WTC11 (cell line): ENCODE measurements at regions not wholly inside any gene's neighbourhood (a gene's known extent, or its start where the extent isn't known, plus 50 kb on each side); places are given as distances from the start of the nearest gene placed in this dataset.

ENCODE experiments used
- ATAC-seq: fragments of 200-7000 bp; cut with Tn5 transposase; 2 replicates; pipeline ENCODE4 v1.10.0; 2021; ENCODE audit warnings: mild to moderate bottlenecking, moderate library complexity
- CTCF ChIA-PET: fragments of 300-600 bp; sonication (Branson Sonifier 250); formaldehyde crosslinking; loops from one replicate; lab custom pipeline; 2021; ENCODE audit warnings: antibody characterized with exemption; lab: Charles Lee
- POLR2A ChIA-PET: fragments of 350-600 bp; sonication (Branson Sonifier 250); formaldehyde crosslinking; loops from one replicate; lab custom pipeline; 2021; ENCODE audit warnings: antibody characterized with exemption; lab: Charles Lee
- DNase-seq: peaks from one replicate; pipeline ENCODE4 v3.0.0; 2021; ENCODE audit warnings: low spot score
- H3K27ac Mint-ChIP-seq: 2 replicates; pipeline ENCODE4 v1.8.0; 2021; ENCODE audit warnings: mixed read lengths
- H3K27me3 Mint-ChIP-seq: 2 replicates; pipeline ENCODE4 v1.8.0; 2021; ENCODE audit warnings: low read depth, mild to moderate bottlenecking, moderate library complexity, mixed read lengths
- H3K36me3 Mint-ChIP-seq: 2 replicates; pipeline ENCODE4 v1.8.0; 2021; ENCODE audit warnings: mixed read lengths
- H3K4me1 Mint-ChIP-seq: 2 replicates; pipeline ENCODE4 v1.8.0; 2022; ENCODE audit warnings: mixed read lengths
- H3K4me3 Mint-ChIP-seq: 2 replicates; pipeline ENCODE4 v1.8.0; 2021; ENCODE audit warnings: mild to moderate bottlenecking, moderate library complexity, mixed read lengths
- H3K9me3 Mint-ChIP-seq: 2 replicates; pipeline ENCODE4 v1.8.0; 2021; ENCODE audit warnings: mixed read lengths
- GABPB1 ChIP-seq: sonication (generic); formaldehyde crosslinking; IDR thresholded peaks from 2 replicates; pipeline ENCODE4 v1.8.1; 2023; ENCODE audit warnings: mild to moderate bottlenecking, missing genetic modification reagents
- GRHL2 ChIP-seq: fragments of 250-450 bp; sonication (Bioruptor Pico); IDR thresholded peaks from 2 replicates; pipeline ENCODE4 v1.8.0; 2022; ENCODE audit warnings: mild to moderate bottlenecking, moderate library complexity; ENCODE audit not compliant: insufficient replicate concordance, severe bottlenecking
- NR2C2 ChIP-seq: sonication (generic); formaldehyde crosslinking; IDR thresholded peaks from 2 replicates; pipeline ENCODE4 v1.8.0; 2022; ENCODE audit warnings: mild to moderate bottlenecking, missing genetic modification reagents
- OVOL2 ChIP-seq: fragments of 250-450 bp; sonication (Bioruptor Pico); IDR thresholded peaks from 2 replicates; pipeline ENCODE4 v1.9.0; 2021; ENCODE audit warnings: mild to moderate bottlenecking, borderline replicate concordance
- PRRX2 ChIP-seq: fragments of 250-450 bp; sonication (Bioruptor Pico); IDR thresholded peaks from 2 replicates; pipeline ENCODE4 v1.8.0; 2021; ENCODE audit warnings: mild to moderate bottlenecking
- SOX15 ChIP-seq: fragments of 250-450 bp; sonication (Bioruptor Pico); IDR thresholded peaks from 2 replicates; pipeline ENCODE4 v1.9.0; 2021; ENCODE audit warnings: mild to moderate bottlenecking
- TCF7 ChIP-seq: sonication (generic); formaldehyde crosslinking; IDR thresholded peaks from 2 replicates; pipeline ENCODE4 v1.8.0; 2022; ENCODE audit warnings: mild to moderate bottlenecking, low read depth, missing genetic modification reagents, moderate library complexity
- TEAD1 ChIP-seq: sonication (generic); formaldehyde crosslinking; IDR thresholded peaks from 2 replicates; pipeline ENCODE4 v1.8.0; 2022; ENCODE audit warnings: mild to moderate bottlenecking, missing genetic modification reagents
- ZNF138 ChIP-seq: sonication (generic); formaldehyde crosslinking; conservative IDR thresholded peaks from 2 replicates; pipeline ENCODE4 v1.8.1; 2022; ENCODE audit warnings: mild to moderate bottlenecking, moderate library complexity, missing genetic modification reagents
- ZNF396 ChIP-seq: fragments of 250-450 bp; sonication (Bioruptor Pico); IDR thresholded peaks from 2 replicates; pipeline ENCODE4 v1.8.0; 2021; ENCODE audit warnings: mild to moderate bottlenecking, moderate library complexity, borderline replicate concordance
- ZNF423 ChIP-seq: fragments of 250-450 bp; sonication (Bioruptor Pico); IDR thresholded peaks from 2 replicates; pipeline ENCODE4 v2.1.2; 2022; ENCODE audit warnings: mild to moderate bottlenecking, moderate library complexity
- TF ChIP-seq, protein P1 (sequence below): sonication (generic); formaldehyde crosslinking; IDR thresholded peaks from 2 replicates; pipeline ENCODE4 v1.8.0; 2022; ENCODE audit warnings: mild to moderate bottlenecking, missing genetic modification reagents
- TF ChIP-seq, protein P2 (sequence below): sonication (generic); formaldehyde crosslinking; IDR thresholded peaks from 2 replicates; pipeline ENCODE4 v1.8.0; 2023; ENCODE audit warnings: missing genetic modification reagents, mild to moderate bottlenecking, borderline replicate concordance
- TF ChIP-seq, protein P3 (sequence below): sonication (generic); formaldehyde crosslinking; IDR thresholded peaks from 2 replicates; pipeline ENCODE4 v1.8.1; 2022; ENCODE audit warnings: low read depth, missing genetic modification reagents, borderline replicate concordance
- TF ChIP-seq, protein P4 (sequence below): sonication (generic); formaldehyde crosslinking; IDR thresholded peaks from 2 replicates; pipeline ENCODE4 v1.8.1; 2022; ENCODE audit warnings: mild to moderate bottlenecking, moderate library complexity, missing genetic modification reagents
- TF ChIP-seq, protein P5 (sequence below): sonication (generic); formaldehyde crosslinking; IDR thresholded peaks from 2 replicates; pipeline ENCODE4 v1.8.0; 2023; ENCODE audit warnings: missing genetic modification reagents
- TF ChIP-seq, protein P6 (sequence below): fragments of 250-450 bp; sonication (Bioruptor Pico); IDR thresholded peaks from 2 replicates; pipeline ENCODE4 v1.9.0; 2021; ENCODE audit warnings: mild to moderate bottlenecking
- TF ChIP-seq, protein P7 (sequence below): sonication (generic); formaldehyde crosslinking; IDR thresholded peaks from 2 replicates; pipeline ENCODE4 v1.8.1; 2022; ENCODE audit warnings: missing genetic modification reagents, borderline replicate concordance

DNA sequence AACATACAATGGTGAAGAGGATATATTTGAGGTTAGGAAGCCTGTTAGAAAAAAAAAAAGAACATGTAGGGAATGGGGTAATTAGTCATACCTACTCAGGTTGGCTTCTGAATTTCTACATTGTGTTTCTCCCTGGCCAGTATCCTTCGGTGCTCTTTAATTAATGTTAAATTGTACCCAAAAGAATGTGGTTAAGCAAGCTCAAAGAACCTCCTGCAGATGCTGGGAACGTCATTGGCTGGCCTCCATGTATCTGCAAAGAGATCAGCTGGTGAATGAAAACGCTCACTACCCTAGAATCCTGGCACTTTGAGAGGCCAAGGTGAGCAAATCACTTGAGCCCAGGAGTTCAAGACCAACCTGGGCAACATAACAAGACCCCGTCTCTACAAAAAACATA lies 942.3 kb upstream of the PRKX start (continued):
- TF ChIP-seq, protein P1, sequence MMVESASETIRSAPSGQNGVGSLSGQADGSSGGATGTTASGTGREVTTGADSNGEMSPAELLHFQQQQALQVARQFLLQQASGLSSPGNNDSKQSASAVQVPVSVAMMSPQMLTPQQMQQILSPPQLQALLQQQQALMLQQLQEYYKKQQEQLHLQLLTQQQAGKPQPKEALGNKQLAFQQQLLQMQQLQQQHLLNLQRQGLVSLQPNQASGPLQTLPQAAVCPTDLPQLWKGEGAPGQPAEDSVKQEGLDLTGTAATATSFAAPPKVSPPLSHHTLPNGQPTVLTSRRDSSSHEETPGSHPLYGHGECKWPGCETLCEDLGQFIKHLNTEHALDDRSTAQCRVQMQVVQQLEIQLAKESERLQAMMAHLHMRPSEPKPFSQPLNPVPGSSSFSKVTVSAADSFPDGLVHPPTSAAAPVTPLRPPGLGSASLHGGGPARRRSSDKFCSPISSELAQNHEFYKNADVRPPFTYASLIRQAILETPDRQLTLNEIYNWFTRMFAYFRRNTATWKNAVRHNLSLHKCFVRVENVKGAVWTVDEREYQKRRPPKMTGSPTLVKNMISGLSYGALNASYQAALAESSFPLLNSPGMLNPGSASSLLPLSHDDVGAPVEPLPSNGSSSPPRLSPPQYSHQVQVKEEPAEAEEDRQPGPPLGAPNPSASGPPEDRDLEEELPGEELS (CRISPR knock-in tag): no peak
- TF ChIP-seq GRHL2 (CRISPR knock-in tag) (no peak), GABPB1 (CRISPR knock-in tag) (no peak), ZNF138 (CRISPR knock-in tag) (no peak), PRRX2 (CRISPR knock-in tag) (no peak)
- TF ChIP-seq, protein P2, sequence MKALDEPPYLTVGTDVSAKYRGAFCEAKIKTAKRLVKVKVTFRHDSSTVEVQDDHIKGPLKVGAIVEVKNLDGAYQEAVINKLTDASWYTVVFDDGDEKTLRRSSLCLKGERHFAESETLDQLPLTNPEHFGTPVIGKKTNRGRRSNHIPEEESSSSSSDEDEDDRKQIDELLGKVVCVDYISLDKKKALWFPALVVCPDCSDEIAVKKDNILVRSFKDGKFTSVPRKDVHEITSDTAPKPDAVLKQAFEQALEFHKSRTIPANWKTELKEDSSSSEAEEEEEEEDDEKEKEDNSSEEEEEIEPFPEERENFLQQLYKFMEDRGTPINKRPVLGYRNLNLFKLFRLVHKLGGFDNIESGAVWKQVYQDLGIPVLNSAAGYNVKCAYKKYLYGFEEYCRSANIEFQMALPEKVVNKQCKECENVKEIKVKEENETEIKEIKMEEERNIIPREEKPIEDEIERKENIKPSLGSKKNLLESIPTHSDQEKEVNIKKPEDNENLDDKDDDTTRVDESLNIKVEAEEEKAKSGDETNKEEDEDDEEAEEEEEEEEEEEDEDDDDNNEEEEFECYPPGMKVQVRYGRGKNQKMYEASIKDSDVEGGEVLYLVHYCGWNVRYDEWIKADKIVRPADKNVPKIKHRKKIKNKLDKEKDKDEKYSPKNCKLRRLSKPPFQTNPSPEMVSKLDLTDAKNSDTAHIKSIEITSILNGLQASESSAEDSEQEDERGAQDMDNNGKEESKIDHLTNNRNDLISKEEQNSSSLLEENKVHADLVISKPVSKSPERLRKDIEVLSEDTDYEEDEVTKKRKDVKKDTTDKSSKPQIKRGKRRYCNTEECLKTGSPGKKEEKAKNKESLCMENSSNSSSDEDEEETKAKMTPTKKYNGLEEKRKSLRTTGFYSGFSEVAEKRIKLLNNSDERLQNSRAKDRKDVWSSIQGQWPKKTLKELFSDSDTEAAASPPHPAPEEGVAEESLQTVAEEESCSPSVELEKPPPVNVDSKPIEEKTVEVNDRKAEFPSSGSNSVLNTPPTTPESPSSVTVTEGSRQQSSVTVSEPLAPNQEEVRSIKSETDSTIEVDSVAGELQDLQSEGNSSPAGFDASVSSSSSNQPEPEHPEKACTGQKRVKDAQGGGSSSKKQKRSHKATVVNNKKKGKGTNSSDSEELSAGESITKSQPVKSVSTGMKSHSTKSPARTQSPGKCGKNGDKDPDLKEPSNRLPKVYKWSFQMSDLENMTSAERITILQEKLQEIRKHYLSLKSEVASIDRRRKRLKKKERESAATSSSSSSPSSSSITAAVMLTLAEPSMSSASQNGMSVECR (CRISPR knock-in tag): no peak

DNA sequence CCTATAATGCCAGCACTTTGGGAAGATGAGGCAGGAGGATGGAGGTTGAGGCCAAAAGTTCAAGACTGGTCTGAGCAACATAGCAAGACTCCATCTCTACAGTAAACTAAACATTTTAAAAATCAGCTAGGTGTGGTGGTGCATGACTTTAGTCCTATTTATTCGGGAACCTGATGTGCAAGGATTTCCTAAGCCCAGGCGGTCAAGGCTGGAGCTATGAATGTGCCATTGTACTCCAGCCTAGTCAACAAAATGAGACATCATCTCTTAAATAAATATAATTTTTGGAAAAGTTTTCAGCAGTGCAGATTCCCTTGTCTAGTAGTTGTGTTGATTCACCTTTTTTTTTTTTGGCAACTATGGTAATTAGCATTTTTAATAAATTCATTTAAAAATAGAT lies 928.7 kb upstream of the PRKX start:
- ATAC-seq (no peak), DNase-seq (no peak)
- POLR2A ChIA-PET: no interaction called here
- Mint-ChIP-seq H3K4me1 (peaks cover 18% of the 10 kb centered on the region), H3K36me3 (peaks cover 4% of the 10 kb centered on the region; the same call in 1 of the 2 replicates), H3K27ac (no peak overlapping the region), H3K27me3 (no peaks in the 10 kb centered on the region), H3K4me3 (no peak overlapping the region), H3K9me3 (peaks cover 8% of the 10 kb centered on the region)
- CTCF ChIA-PET: no interaction called here
- TF ChIP-seq, protein P3, sequence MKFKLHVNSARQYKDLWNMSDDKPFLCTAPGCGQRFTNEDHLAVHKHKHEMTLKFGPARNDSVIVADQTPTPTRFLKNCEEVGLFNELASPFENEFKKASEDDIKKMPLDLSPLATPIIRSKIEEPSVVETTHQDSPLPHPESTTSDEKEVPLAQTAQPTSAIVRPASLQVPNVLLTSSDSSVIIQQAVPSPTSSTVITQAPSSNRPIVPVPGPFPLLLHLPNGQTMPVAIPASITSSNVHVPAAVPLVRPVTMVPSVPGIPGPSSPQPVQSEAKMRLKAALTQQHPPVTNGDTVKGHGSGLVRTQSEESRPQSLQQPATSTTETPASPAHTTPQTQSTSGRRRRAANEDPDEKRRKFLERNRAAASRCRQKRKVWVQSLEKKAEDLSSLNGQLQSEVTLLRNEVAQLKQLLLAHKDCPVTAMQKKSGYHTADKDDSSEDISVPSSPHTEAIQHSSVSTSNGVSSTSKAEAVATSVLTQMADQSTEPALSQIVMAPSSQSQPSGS (CRISPR knock-in tag): no peak
- TF ChIP-seq, protein P4, sequence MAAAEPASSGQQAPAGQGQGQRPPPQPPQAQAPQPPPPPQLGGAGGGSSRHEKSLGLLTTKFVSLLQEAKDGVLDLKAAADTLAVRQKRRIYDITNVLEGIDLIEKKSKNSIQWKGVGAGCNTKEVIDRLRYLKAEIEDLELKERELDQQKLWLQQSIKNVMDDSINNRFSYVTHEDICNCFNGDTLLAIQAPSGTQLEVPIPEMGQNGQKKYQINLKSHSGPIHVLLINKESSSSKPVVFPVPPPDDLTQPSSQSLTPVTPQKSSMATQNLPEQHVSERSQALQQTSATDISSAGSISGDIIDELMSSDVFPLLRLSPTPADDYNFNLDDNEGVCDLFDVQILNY (CRISPR knock-in tag): no peak
- TF ChIP-seq, protein P5, sequence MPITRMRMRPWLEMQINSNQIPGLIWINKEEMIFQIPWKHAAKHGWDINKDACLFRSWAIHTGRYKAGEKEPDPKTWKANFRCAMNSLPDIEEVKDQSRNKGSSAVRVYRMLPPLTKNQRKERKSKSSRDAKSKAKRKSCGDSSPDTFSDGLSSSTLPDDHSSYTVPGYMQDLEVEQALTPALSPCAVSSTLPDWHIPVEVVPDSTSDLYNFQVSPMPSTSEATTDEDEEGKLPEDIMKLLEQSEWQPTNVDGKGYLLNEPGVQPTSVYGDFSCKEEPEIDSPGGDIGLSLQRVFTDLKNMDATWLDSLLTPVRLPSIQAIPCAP (CRISPR knock-in tag): no peak
- TF ChIP-seq, protein P6, sequence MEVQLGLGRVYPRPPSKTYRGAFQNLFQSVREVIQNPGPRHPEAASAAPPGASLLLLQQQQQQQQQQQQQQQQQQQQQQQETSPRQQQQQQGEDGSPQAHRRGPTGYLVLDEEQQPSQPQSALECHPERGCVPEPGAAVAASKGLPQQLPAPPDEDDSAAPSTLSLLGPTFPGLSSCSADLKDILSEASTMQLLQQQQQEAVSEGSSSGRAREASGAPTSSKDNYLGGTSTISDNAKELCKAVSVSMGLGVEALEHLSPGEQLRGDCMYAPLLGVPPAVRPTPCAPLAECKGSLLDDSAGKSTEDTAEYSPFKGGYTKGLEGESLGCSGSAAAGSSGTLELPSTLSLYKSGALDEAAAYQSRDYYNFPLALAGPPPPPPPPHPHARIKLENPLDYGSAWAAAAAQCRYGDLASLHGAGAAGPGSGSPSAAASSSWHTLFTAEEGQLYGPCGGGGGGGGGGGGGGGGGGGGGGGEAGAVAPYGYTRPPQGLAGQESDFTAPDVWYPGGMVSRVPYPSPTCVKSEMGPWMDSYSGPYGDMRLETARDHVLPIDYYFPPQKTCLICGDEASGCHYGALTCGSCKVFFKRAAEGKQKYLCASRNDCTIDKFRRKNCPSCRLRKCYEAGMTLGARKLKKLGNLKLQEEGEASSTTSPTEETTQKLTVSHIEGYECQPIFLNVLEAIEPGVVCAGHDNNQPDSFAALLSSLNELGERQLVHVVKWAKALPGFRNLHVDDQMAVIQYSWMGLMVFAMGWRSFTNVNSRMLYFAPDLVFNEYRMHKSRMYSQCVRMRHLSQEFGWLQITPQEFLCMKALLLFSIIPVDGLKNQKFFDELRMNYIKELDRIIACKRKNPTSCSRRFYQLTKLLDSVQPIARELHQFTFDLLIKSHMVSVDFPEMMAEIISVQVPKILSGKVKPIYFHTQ (CRISPR knock-in tag): no peak
- TF ChIP-seq ZNF423 (CRISPR knock-in tag): no peak
- TF ChIP-seq, protein P7, sequence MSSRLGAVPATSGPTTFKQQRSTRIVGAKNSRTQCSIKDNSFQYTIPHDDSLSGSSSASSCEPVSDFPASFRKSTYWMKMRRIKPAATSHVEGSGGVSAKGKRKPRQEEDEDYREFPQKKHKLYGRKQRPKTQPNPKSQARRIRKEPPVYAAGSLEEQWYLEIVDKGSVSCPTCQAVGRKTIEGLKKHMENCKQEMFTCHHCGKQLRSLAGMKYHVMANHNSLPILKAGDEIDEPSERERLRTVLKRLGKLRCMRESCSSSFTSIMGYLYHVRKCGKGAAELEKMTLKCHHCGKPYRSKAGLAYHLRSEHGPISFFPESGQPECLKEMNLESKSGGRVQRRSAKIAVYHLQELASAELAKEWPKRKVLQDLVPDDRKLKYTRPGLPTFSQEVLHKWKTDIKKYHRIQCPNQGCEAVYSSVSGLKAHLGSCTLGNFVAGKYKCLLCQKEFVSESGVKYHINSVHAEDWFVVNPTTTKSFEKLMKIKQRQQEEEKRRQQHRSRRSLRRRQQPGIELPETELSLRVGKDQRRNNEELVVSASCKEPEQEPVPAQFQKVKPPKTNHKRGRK: no peak
- TF ChIP-seq, protein P1 (CRISPR knock-in tag): no peak
- TF ChIP-seq TEAD1 (CRISPR knock-in tag): no peak
- no peak for TF ChIP-seq TCF7 (CRISPR knock-in tag)
- no peak for TF ChIP-seq ZNF396 (CRISPR knock-in tag)
- no peak for TF ChIP-seq OVOL2 (CRISPR knock-in tag)
- no peak for TF ChIP-seq NR2C2 (CRISPR knock-in tag)
- TF ChIP-seq SOX15 (CRISPR knock-in tag): no peak
